22Rv1 (cell line): ENCODE measurements at regions not wholly inside any gene's neighbourhood (a gene's known extent, or its start where the extent isn't known, plus 50 kb on each side); places are given as distances from the start of the nearest gene placed in this dataset.

Source experiments
- CTCF ChIP-seq: fragments of 450-650 bp; IDR thresholded peaks from 2 replicates; pipeline ENCODE4 v1.5.1; 2017; ENCODE audit warnings: mild to moderate bottlenecking
- ZFX ChIP-seq: fragments of 450-650 bp; IDR thresholded peaks from 2 replicates; pipeline ENCODE4 v1.6.1; 2017; ENCODE audit warnings: antibody characterized with exemption, borderline replicate concordance

GRCh38 chr4:13793020-13793710, 165.6 kb upstream of the BOD1L1 start:
- no peak for TF ChIP-seq ZFX
- no peak for TF ChIP-seq CTCF
